Tibial nerve (tissue), 3 donors: ENCODE measurements at regions not wholly inside any gene's neighbourhood (a gene's known extent, or its start where the extent isn't known, plus 50 kb on each side); places are given as distances from the start of the nearest gene placed in this dataset.

Experiments used
- POLR2A ChIP-seq, 2 donors: fragments of 450-650 bp; IDR thresholded peaks; one replicate each; pipeline ENCODE4 v1.6.1; 2017; ENCODE audit warnings: antibody characterized with exemption in 2 of 2, mild to moderate bottlenecking in 2 of 2, moderate library complexity in 2 of 2
- TF ChIP-seq, protein P1 (sequence below), 5 experiments: fragments of 200-600 bp in 3 of 5; fragments of 450-650 bp in 2 of 5; sonication (generic) in 3 of 5; IDR thresholded peaks; one replicate each; pipeline ENCODE4 v1.5.1; 2016 to 2019; ENCODE audit warnings: antibody characterized with exemption in 5 of 5, mild to moderate bottlenecking in 3 of 5, moderate library complexity in 2 of 5

- TF ChIP-seq, protein P1, sequence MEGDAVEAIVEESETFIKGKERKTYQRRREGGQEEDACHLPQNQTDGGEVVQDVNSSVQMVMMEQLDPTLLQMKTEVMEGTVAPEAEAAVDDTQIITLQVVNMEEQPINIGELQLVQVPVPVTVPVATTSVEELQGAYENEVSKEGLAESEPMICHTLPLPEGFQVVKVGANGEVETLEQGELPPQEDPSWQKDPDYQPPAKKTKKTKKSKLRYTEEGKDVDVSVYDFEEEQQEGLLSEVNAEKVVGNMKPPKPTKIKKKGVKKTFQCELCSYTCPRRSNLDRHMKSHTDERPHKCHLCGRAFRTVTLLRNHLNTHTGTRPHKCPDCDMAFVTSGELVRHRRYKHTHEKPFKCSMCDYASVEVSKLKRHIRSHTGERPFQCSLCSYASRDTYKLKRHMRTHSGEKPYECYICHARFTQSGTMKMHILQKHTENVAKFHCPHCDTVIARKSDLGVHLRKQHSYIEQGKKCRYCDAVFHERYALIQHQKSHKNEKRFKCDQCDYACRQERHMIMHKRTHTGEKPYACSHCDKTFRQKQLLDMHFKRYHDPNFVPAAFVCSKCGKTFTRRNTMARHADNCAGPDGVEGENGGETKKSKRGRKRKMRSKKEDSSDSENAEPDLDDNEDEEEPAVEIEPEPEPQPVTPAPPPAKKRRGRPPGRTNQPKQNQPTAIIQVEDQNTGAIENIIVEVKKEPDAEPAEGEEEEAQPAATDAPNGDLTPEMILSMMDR (IDR thresholded peaks at IDR 0.05): no peak
- no peak for TF ChIP-seq POLR2A (IDR thresholded peaks at IDR 0.05)
These were observed 677.2 kb downstream of the FAM181B start for GRCh38 chr11:82056450-82056849.
